WERI-Rb-1 (cell line): ENCODE measurements at regions not wholly inside any gene's neighbourhood (a gene's known extent, or its start where the extent isn't known, plus 50 kb on each side); places are given as distances from the start of the nearest gene placed in this dataset.
A peak's percentile ranks its signal among the peaks of the same experiment; 100 is the strongest.

ENCODE experiments used
- DNase-seq: peaks from one replicate; pipeline ENCODE4 v3.0.0-alpha.2; 2020
- H3K27ac ChIP-seq: fragments of 250-450 bp; sonication (Bioruptor Pico); 2 replicates; pipeline ENCODE4 v1.5.1; 2020; ENCODE audit warnings: mild to moderate bottlenecking, moderate library complexity
- H3K27me3 ChIP-seq: fragments of 250-450 bp; sonication (Bioruptor Pico); 2 replicates; pipeline ENCODE4 v1.5.1; 2021; ENCODE audit warnings: mild to moderate bottlenecking, low read depth, moderate library complexity; ENCODE audit not compliant: insufficient read depth, severe bottlenecking
- H3K36me3 ChIP-seq: fragments of 250-450 bp; sonication (Bioruptor Pico); 2 replicates; pipeline ENCODE4 v1.5.1; 2020; ENCODE audit warnings: mild to moderate bottlenecking, moderate library complexity
- H3K4me3 ChIP-seq: 2 replicates; pipeline ENCODE4 v1.5.1; 2011; ENCODE audit warnings: low read depth, mild to moderate bottlenecking, control low read depth, low read length
- H3K9me3 ChIP-seq: fragments of 250-450 bp; sonication (Bioruptor Pico); 2 replicates; pipeline ENCODE4 v1.5.1; 2021; ENCODE audit warnings: mild to moderate bottlenecking, moderate library complexity; ENCODE audit not compliant: severe bottlenecking
- CTCF ChIP-seq: IDR thresholded peaks from 2 replicates; pipeline ENCODE4 v1.5.1; 2011; ENCODE audit warnings: low read depth, mild to moderate bottlenecking, control low read depth, inconsistent platforms, low read length

GRCh38 chr3:88809993-88810392, 297.4 kb upstream of the EPHA3 start:
- no peak for DNase-seq
- Histone ChIP-seq H3K27me3 (no peaks in the 10 kb centered on the region), H3K9me3 (no peaks in the 10 kb centered on the region), H3K4me3 (no peak overlapping the region), H3K27ac (no peak overlapping the region; the same call in 1 of the 2 replicates), H3K36me3 (no peaks in the 10 kb centered on the region)
- no peak for TF ChIP-seq CTCF

- DNase-seq: no peak
- no peaks in the 10 kb centered on the region for H3K9me3 ChIP-seq
- H3K27me3 ChIP-seq: no peaks in the 10 kb centered on the region
- no peaks in the 10 kb centered on the region for H3K36me3 ChIP-seq
- H3K27ac ChIP-seq: peak overlapping the region; percentile 1; the same call in 1 of the 2 replicates
- no peak overlapping the region for H3K4me3 ChIP-seq
- TF ChIP-seq CTCF: no peak
Measured at GRCh38 chr3:88810455-88810854, 297.0 kb upstream of the EPHA3 start.

GRCh38 chr3:88811096-88811495, 296.3 kb upstream of the EPHA3 start:
- no peaks in the 10 kb centered on the region for H3K9me3 ChIP-seq
- TF ChIP-seq CTCF: no peak
- DNase-seq: no peak
- no peak overlapping the region; the same call in 1 of the 2 replicates for H3K27ac ChIP-seq
- no peaks in the 10 kb centered on the region for H3K27me3 ChIP-seq
- H3K36me3 ChIP-seq: no peaks in the 10 kb centered on the region
- no peak overlapping the region for H3K4me3 ChIP-seq

GRCh38 chr3:88812576-88812975, 294.8 kb upstream of the EPHA3 start:
- Histone ChIP-seq H3K9me3 (no peaks in the 10 kb centered on the region), H3K27ac (no peak overlapping the region), H3K36me3 (no peaks in the 10 kb centered on the region), H3K4me3 (no peak overlapping the region), H3K27me3 (no peaks in the 10 kb centered on the region)
- no peak for TF ChIP-seq CTCF
- DNase-seq: no peak

- no peaks in the 10 kb centered on the region for H3K36me3 ChIP-seq
- no peak overlapping the region for H3K27ac ChIP-seq
- no peak overlapping the region for H3K4me3 ChIP-seq
- no peak for TF ChIP-seq CTCF
- H3K27me3 ChIP-seq: no peaks in the 10 kb centered on the region
- H3K9me3 ChIP-seq: no peaks in the 10 kb centered on the region
- no peak for DNase-seq
Measured at GRCh38 chr3:88816445-88816844, 291.0 kb upstream of the EPHA3 start.
